Choroid plexus epithelial cell (primary cell): ENCODE measurements at regions not wholly inside any gene's neighbourhood (a gene's known extent, or its start where the extent isn't known, plus 50 kb on each side); places are given as distances from the start of the nearest gene placed in this dataset.
"Not testable (repeated sequence)": the region's sequence is repeated elsewhere in the genome, so short reads cannot be mapped to it uniquely, and the experiment has no call there.

ENCODE experiments used
- DNase-seq: peaks from one replicate; pipeline ENCODE4 v3.0.0-alpha.2; 2010; ENCODE audit warnings: low read depth
- H3K4me3 ChIP-seq: 2 replicates; pipeline ENCODE4 v1.5.1; 2011; ENCODE audit warnings: low read depth, mild to moderate bottlenecking, control low read depth, low read length, moderate library complexity
- CTCF ChIP-seq: conservative IDR thresholded peaks from 2 replicates; pipeline ENCODE4 v1.5.1; 2011; ENCODE audit warnings: low read depth, mild to moderate bottlenecking, control low read depth, inconsistent platforms, low read length, moderate library complexity

GRCh38 chr7:55310287-55311025 is 54.7 kb upstream of the LANCL2 start:
- H3K4me3 ChIP-seq: no peak overlapping the region
- no peak for TF ChIP-seq CTCF
- DNase-seq: no peak

GRCh38 chr7:55311892-55312291 is 53.2 kb upstream of the LANCL2 start:
- H3K4me3 ChIP-seq, DNase-seq: not testable (repeated sequence)

GRCh38 chr7:55313671-55314070 is 51.5 kb upstream of the LANCL2 start:
- not testable (repeated sequence) for DNase-seq, H3K4me3 ChIP-seq

- H3K4me3 ChIP-seq: no peak overlapping the region
- no peak for DNase-seq
- TF ChIP-seq CTCF: no peak
Measured at GRCh38 chr7:55314967-55315366, 50.2 kb upstream of the LANCL2 start.
